HEK293 (cell line): ENCODE measurements at regions not wholly inside any gene's neighbourhood (a gene's known extent, or its start where the extent isn't known, plus 50 kb on each side); places are given as distances from the start of the nearest gene placed in this dataset.

Experiments
- ATF2 ChIP-seq: fragments of 450-650 bp; formaldehyde crosslinking; IDR thresholded peaks from 2 replicates; pipeline ENCODE4 v1.5.1; 2016; ENCODE audit warnings: missing biosample characterization, missing genetic modification characterization, low read depth
- CTCF ChIP-seq: fragments of 450-650 bp; formaldehyde crosslinking; IDR thresholded peaks from 2 replicates; pipeline ENCODE4 v1.5.1; 2016; ENCODE audit warnings: missing biosample characterization, missing genetic modification characterization
- YY1 ChIP-seq: fragments of 450-650 bp; formaldehyde crosslinking; IDR thresholded peaks from 2 replicates; pipeline ENCODE4 v1.5.1; 2018; ENCODE audit warnings: missing biosample characterization, missing genetic modification characterization
- ZNF175 ChIP-seq: fragments of 450-650 bp; formaldehyde crosslinking; IDR thresholded peaks from 2 replicates; pipeline ENCODE4 v1.5.1; 2016; ENCODE audit warnings: missing biosample characterization, missing genetic modification characterization

DNA sequence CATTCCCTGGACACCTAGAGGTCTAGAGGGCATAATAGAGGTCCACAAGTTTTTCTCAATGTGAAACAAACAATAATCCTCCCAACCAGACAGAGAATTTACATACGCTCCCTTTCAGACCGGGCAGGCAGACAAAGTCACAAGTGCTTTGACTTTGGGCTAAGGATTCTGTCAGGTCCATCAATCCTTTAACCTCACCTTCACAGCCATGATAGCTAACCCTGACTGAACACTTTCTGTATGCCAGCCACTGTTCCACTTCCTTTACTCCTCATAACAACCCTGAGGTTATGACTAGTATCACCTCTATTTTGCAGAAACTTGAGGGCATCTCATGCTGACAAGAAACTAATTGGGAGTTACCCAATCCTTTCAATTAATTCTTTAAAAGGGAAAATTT lies 118.8 kb upstream of the AFF2 start:
- TF ChIP-seq ZNF175 (tag by site-specific recombination) (no peak), ATF2 (no peak), CTCF (tag by site-specific recombination) (no peak), YY1 (tag by site-specific recombination) (no peak)
